ENCODE measurements at regions not wholly inside any gene's neighbourhood (a gene's known extent, or its start where the extent isn't known, plus 50 kb on each side); places are given as distances from the start of the nearest gene placed in this dataset.

- TF ChIP-seq CTCF (conservative IDR thresholded peaks at IDR 0.05; ENCODE audit: low read length) = no peak
- TF ChIP-seq EZH2phosphoT487 (IDR thresholded peaks at IDR 0.05; ENCODE audit: borderline replicate concordance, low read depth, low read length) = no peak
Observed at GRCh38 chr1:87735750-87736149, 407.1 kb downstream of the LMO4 start.

Measured in OCI-LY7 (cell line).